ENCODE measurements at regions not wholly inside any gene's neighbourhood (a gene's known extent, or its start where the extent isn't known, plus 50 kb on each side); places are given as distances from the start of the nearest gene placed in this dataset.

DNA sequence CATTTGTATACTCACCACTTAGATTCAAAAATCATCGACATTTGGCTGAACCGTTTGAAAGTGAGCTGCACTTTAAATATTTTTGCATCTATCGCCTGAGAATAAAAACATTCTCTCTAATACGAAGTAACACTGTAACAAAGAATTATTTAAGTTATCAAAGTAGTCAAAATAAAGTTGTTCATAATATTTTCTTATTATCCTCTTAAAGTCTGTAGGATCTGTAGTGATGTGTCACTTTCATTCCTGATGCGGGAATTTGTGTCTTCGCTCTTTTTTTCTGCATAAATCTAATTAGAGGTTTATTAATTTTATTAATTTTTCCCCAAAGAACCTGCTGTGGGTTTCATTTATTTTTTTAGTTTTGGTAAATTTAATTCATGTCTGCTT is 74.8 kb downstream of the ETS2 start:
- DNase-seq = no peak

DNA sequence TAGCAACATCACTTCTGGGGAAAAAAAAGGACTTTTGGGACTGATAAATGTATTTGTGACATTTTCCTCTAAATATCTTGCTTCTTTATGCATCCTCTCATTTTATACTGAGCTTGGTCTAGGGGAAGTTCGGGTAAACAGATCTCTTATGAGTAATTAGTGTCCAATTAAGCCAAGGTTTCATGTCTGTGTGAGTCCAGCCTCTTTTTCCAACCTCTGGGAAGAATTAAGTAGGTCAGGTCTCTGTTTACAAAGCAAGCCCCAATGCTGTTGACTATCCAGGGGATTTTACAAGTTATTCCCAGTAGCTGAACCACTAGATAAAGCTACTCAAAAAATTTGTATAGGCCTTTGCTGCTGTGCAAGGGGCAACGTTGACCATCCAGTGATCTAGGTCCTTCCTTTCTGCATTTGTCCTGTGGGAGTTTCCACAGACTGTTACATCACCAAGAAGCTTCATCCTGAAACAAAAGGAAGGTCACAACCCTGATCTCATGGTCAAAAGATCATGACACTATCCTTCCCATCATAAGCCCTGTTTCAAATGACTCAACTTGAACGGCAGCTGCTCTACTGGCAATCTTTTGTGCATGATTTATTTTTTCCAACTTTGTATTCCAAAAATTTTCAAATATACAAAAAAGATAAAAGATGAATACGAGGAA is 74.3 kb downstream of the ETS2 start:
- peak; percentile 22 to 62 (median 42) for DNase-seq

DNA sequence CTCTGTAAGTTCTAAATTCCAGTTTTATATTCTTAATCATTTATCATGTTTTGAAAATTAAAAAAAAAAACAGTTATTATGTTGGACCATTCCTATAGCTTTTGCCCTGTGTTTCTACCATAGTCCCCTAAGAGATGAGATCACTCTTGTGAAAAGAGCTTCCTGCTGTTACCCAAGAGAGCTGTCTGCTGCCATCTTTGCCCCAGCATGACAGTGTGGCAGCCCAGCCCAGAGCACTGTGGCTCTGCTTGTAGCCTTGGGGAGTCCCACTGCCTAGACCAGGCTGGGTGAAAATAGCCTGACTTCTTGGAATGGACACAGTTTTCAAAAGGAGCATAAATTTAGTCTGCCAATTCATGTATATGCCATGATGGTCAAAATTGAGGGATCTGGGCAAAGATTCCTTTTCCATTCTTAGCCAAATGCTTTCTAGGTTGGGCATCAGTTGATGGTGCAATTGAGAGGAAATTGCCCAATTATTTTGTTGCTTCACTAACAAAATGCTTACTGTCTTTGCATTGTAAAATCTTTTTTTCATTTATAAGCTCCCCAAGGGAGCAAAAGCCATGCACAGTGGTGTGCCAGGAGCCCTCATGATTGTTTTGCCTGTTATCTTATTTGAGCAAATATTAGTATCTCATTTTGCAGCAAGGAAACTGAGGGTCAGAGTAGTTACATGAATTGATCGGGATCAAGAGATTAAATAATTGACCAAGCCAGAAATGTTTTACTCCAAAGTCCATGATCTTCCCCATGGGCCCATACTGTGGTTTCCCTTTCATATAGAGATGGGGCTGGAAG is 72.8 kb downstream of the ETS2 start:
- peak in 3 of 4 experiments; percentile 38 to 57 (median 44) for DNase-seq

DNA sequence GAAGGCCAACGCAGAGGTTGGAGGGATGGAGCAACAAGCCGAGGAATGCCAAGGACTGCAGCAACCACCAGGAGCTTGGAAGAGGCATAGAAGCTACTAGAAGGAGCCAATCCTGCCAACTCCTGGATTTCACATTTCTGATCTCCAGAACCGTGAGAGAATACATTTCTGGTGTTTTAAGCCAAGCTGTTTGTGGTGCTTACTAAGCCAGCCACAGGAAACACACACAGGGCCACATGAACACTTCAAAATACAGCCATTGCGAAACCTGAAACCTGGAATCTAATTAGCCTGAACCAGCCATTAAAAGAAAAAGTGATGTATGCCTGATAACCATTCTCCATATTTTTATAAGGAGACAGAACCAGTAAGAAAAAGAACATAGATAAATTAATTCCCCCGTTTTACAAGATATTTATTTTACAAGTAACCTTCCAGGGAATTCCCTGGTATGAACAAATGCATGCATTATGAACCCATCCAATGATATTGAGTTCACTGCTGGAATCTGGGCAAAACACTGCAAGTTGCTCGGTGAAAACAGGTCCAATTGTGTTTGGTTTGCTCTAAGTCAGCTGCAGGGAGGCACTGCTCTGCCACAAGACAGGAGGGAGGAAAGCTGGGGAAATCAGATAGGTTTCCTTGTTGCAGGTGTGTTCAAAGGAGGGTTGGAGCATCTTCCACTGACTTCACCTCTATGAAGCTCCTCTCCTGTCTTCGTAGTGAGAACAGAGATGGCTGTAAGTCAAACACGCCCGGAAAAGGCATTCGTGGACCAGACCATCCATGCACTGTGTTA is 70.2 kb downstream of the ETS2 start:
- DNase-seq = peak in 1 of 4 experiments; percentile 29

Measured in suppressor macrophage (primary cell).